Anterior cingulate cortex (tissue), 58 donors: ENCODE measurements at regions not wholly inside any gene's neighbourhood (a gene's known extent, or its start where the extent isn't known, plus 50 kb on each side); places are given as distances from the start of the nearest gene placed in this dataset.

Source experiments
- DNase-seq, 58 donors: peaks; one replicate each; lab custom pipeline; 2025; lab: John Stamatoyannopoulos, UW

GRCh38 chr2:113806217-113806913 is 49.9 kb upstream of the SLC35F5 start:
- no peak for DNase-seq
